PC-3 (cell line): ENCODE measurements at regions not wholly inside any gene's neighbourhood (a gene's known extent, or its start where the extent isn't known, plus 50 kb on each side); places are given as distances from the start of the nearest gene placed in this dataset.

Experiments used
- ATAC-seq: fragments of 200-7000 bp; cut with Tn5 transposase; 2 replicates; pipeline ENCODE4 v1.9.1; 2020; ENCODE audit warnings: mild to moderate bottlenecking, moderate library complexity
- BruUV-seq: library from RNA; stranded (reverse); fragments of 400-500 nt; replicated peaks from 2 replicates; lab custom pipeline; 2021; lab: Mats Ljungman, UMichigan
- CTCF ChIA-PET: fragments of 300-600 bp; sonication (Branson Sonifier 250); formaldehyde crosslinking; loops from one replicate; lab custom pipeline; 2022; ENCODE audit warnings: antibody characterized with exemption; lab: Charles Lee
- POLR2A ChIA-PET: fragments of 300-600 bp; sonication (Branson Sonifier 250); formaldehyde crosslinking; loops from one replicate; lab custom pipeline; 2022; ENCODE audit warnings: antibody characterized with exemption; ENCODE audit not compliant: unreplicated experiment; lab: Charles Lee
- DNase-seq: peaks from one replicate; pipeline ENCODE4 v3.0.0-alpha.2; 2015
- H2AFZ ChIP-seq: fragments of 300-600 bp; sonication (generic); 2 replicates; pipeline ENCODE4 v1.6.0; 2016; ENCODE audit warnings: antibody characterized with exemption, low read length
- H3F3A ChIP-seq: fragments of 300-600 bp; sonication (generic); one replicate; pipeline ENCODE4 v1.6.0; 2017; ENCODE audit warnings: antibody characterized with exemption, low read length, control low read depth, mild to moderate bottlenecking; ENCODE audit not compliant: unreplicated experiment
- H3K27ac ChIP-seq: fragments of 300-600 bp; sonication (generic); 2 replicates; pipeline ENCODE4 v1.5.1; 2016; ENCODE audit warnings: mild to moderate bottlenecking, low read length
- H3K27me3 ChIP-seq: fragments of 300-600 bp; sonication (generic); 2 replicates; pipeline ENCODE4 v1.6.1; 2016; ENCODE audit warnings: low read length, mixed read lengths
- H3K36me3 ChIP-seq: fragments of 300-600 bp; sonication (generic); 2 replicates; pipeline ENCODE4 v1.6.1; 2016; ENCODE audit warnings: low read depth, mixed run types, low read length, mixed read lengths
- H3K4me1 ChIP-seq: fragments of 300-600 bp; sonication (generic); 2 replicates; pipeline ENCODE4 v1.5.1; 2016; ENCODE audit warnings: low read length; ENCODE audit not compliant: insufficient read depth
- H3K4me2 ChIP-seq: fragments of 300-600 bp; sonication (generic); 2 replicates; pipeline ENCODE4 v1.6.0; 2016; ENCODE audit warnings: low read length
- H3K4me3 ChIP-seq: fragments of 300-600 bp; sonication (generic); 2 replicates; pipeline ENCODE4 v1.5.1; 2016; ENCODE audit warnings: mild to moderate bottlenecking, low read length, mixed read lengths
- H3K79me2 ChIP-seq: fragments of 300-600 bp; sonication (generic); 2 replicates; pipeline ENCODE4 v1.6.1; 2017; ENCODE audit warnings: low read length, mixed read lengths
- H3K9ac ChIP-seq: fragments of 300-600 bp; sonication (generic); 2 replicates; pipeline ENCODE4 v1.6.0; 2016; ENCODE audit warnings: mild to moderate bottlenecking, low read length
- H3K9me2 ChIP-seq: fragments of 300-600 bp; sonication (generic); replicated peaks from 2 replicates; pipeline ENCODE4 v1.6.1; 2016; ENCODE audit warnings: mixed run types, low read length, mixed read lengths
- H3K9me3 ChIP-seq: fragments of 300-600 bp; sonication (generic); 2 replicates; pipeline ENCODE4 v1.6.1; 2016; ENCODE audit warnings: low read length, mixed read lengths
- H4K20me1 ChIP-seq: fragments of 300-600 bp; sonication (generic); 2 replicates; pipeline ENCODE4 v1.6.1; 2016; ENCODE audit warnings: low read length, mixed read lengths
- CTCF ChIP-seq: fragments of 300-600 bp; sonication (generic); conservative IDR thresholded peaks from 2 replicates; pipeline ENCODE4 v1.5.1; 2017; ENCODE audit warnings: antibody characterized with exemption, low read depth, mild to moderate bottlenecking, low read length
- EZH2 ChIP-seq: fragments of 300-600 bp; sonication (generic); IDR thresholded peaks from one replicate; pipeline ENCODE4 v1.6.1; 2017; ENCODE audit warnings: antibody characterized with exemption, mild to moderate bottlenecking, low read length; ENCODE audit not compliant: unreplicated experiment
- EZH2phosphoT487 ChIP-seq: fragments of 300-600 bp; sonication (generic); IDR thresholded peaks from 2 replicates; pipeline ENCODE4 v1.6.1; 2018; ENCODE audit warnings: mild to moderate bottlenecking, antibody characterized with exemption, low read length, borderline replicate concordance
- intact Hi-C: fragments of 100-400 bp; cut with micrococcal nuclease; formaldehyde crosslinking; loops from 2 replicates; pipeline ENCODE4 v1.9.0; 2023

- H4K20me1 ChIP-seq, result no peaks in the 10 kb centered on the region
- H3K4me3 ChIP-seq, result no peak overlapping the region
- H3K9me3 ChIP-seq, result no peaks in the 10 kb centered on the region
- TF ChIP-seq CTCF (no peak), EZH2 (no peak), EZH2phosphoT487 (no peak)
- ATAC-seq (no peak), DNase-seq (no peak)
- H3F3A ChIP-seq, result no peaks in the 10 kb centered on the region
- no peaks in the 10 kb centered on the region for H3K79me2 ChIP-seq
- no peak overlapping the region for H3K9ac ChIP-seq
- intact Hi-C loops, result no loop called here
- H3K4me2 ChIP-seq, result no peak overlapping the region
- no peaks in the 10 kb centered on the region for H3K36me3 ChIP-seq
- no peaks in the 10 kb centered on the region for H3K4me1 ChIP-seq
- H3K27ac ChIP-seq, result no peak overlapping the region
- H2AFZ ChIP-seq, result no peak overlapping the region
- ChIA-PET POLR2A (no interaction called here), CTCF (no interaction called here)
- H3K27me3 ChIP-seq, result no peaks in the 10 kb centered on the region
- H3K9me2 ChIP-seq, result no peaks in the 10 kb centered on the region
- BruUV-seq, result no TSS peak
These were observed 898.3 kb upstream of the INTU start for GRCh38 chr4:126734465-126734864.

DNA sequence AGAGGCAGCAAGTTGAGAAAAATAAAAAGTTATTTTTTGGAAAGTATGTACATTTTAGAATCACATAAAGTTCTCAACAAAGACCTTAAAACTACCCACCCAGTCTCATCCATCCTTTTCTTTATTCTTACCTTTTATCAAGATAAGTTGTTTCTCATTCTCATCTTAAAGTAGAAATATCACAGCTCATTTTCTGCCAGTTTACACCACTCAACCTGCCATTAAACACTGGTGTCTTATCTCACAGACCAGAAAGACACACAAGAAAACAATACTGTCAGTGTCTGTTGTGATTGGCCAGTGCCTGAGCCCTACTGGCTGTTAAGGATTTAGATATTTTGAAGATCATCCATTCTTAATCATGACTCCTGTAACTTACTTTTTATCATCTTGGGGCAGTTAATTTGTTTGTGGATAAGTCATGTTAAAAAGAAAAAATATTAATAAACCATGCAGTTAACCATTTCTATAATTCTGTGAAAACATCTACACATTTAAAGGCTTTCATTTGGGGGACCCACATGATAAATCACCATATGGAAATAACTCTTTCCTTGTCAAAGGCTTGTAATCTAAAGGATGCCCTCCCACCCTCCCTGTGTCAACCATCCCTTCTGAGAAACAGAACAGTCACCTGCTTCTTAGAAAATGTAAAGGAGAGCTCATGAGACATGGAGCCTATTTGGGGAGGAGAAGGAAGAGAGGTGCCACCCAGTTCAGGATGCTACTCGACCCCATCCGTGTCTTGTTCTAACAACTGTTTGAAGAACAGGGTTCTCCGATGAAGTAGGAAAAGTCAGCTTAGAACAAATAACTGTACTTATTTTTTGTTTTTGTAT is 897.2 kb upstream of the INTU start:
- no TSS peak for BruUV-seq
- H3K9me2 ChIP-seq, result no peaks in the 10 kb centered on the region
- no peak overlapping the region for H3K27ac ChIP-seq
- H3K9me3 ChIP-seq, result no peaks in the 10 kb centered on the region
- H3K79me2 ChIP-seq, result no peaks in the 10 kb centered on the region
- no peaks in the 10 kb centered on the region for H3K27me3 ChIP-seq
- no peak overlapping the region for H3K4me2 ChIP-seq
- no peaks in the 10 kb centered on the region for H3K36me3 ChIP-seq
- no peaks in the 10 kb centered on the region for H4K20me1 ChIP-seq
- DNase-seq, result no peak
- intact Hi-C loops, result no loop called here
- no peaks in the 10 kb centered on the region for H3K4me1 ChIP-seq
- H3F3A ChIP-seq, result no peaks in the 10 kb centered on the region
- POLR2A ChIA-PET, result no interaction called here
- CTCF ChIA-PET, result no interaction called here
- no peak for TF ChIP-seq EZH2
- no peak for TF ChIP-seq EZH2phosphoT487
- TF ChIP-seq CTCF, result no peak
- no peak for ATAC-seq
- no peak overlapping the region for H3K9ac ChIP-seq
- H3K4me3 ChIP-seq, result no peak overlapping the region
- no peak overlapping the region for H2AFZ ChIP-seq

- ATAC-seq, result no peak
These were observed 896.6 kb upstream of the INTU start for GRCh38 chr4:126736133-126736518.

More at GRCh38 chr4:126736133-126736518, 896.6 kb upstream of the INTU start:
- no peaks in the 10 kb centered on the region for H3K4me1 ChIP-seq
- no peak for TF ChIP-seq CTCF
- no peak for TF ChIP-seq EZH2
- no peak for TF ChIP-seq EZH2phosphoT487
- H3K9me2 ChIP-seq, result no peaks in the 10 kb centered on the region
- no peaks in the 10 kb centered on the region for H3K27me3 ChIP-seq
- H3K9me3 ChIP-seq, result no peaks in the 10 kb centered on the region
- H3K27ac ChIP-seq, result no peak overlapping the region
- intact Hi-C loops, result no loop called here
- H3K36me3 ChIP-seq, result no peaks in the 10 kb centered on the region
- no peak overlapping the region for H3K4me2 ChIP-seq
- no peak for DNase-seq
- no TSS peak for BruUV-seq
- no peaks in the 10 kb centered on the region for H3F3A ChIP-seq
- no peaks in the 10 kb centered on the region for H4K20me1 ChIP-seq
- ChIA-PET POLR2A (no interaction called here), CTCF (no interaction called here)
- no peak overlapping the region for H3K4me3 ChIP-seq
- H2AFZ ChIP-seq, result no peak overlapping the region
- no peaks in the 10 kb centered on the region for H3K79me2 ChIP-seq
- no peak overlapping the region for H3K9ac ChIP-seq
